HEK293 (cell line): ENCODE measurements at regions not wholly inside any gene's neighbourhood (a gene's known extent, or its start where the extent isn't known, plus 50 kb on each side); places are given as distances from the start of the nearest gene placed in this dataset.

Experiments
- OVOL3 ChIP-seq: fragments of 450-650 bp; formaldehyde crosslinking; IDR thresholded peaks from 2 replicates; pipeline ENCODE4 v1.5.1; 2016; ENCODE audit warnings: missing biosample characterization, missing genetic modification characterization
- SCRT2 ChIP-seq: fragments of 450-650 bp; formaldehyde crosslinking; IDR thresholded peaks from 2 replicates; pipeline ENCODE4 v1.5.1; 2016; ENCODE audit warnings: missing biosample characterization, missing genetic modification characterization
- TRIM28 ChIP-seq: IDR thresholded peaks from 2 replicates; pipeline ENCODE4 v1.6.1; 2011; ENCODE audit warnings: low read length, control low read depth, borderline replicate concordance
- ZNF785 ChIP-seq: fragments of 450-650 bp; formaldehyde crosslinking; IDR thresholded peaks from 2 replicates; pipeline ENCODE4 v1.5.1; 2016; ENCODE audit warnings: missing biosample characterization, missing genetic modification characterization
- TF ChIP-seq, protein P1 (sequence below): fragments of 450-650 bp; formaldehyde crosslinking; IDR thresholded peaks from 2 replicates; pipeline ENCODE4 v1.5.1; 2016; ENCODE audit warnings: missing biosample characterization, missing genetic modification characterization

GRCh38 chr20:1801929-1802306 lies 93.3 kb upstream of the SIRPA start:
- TF ChIP-seq SCRT2 (no peak), ZNF785 (no peak), TRIM28 (no peak), OVOL3 (tag by site-specific recombination) (no peak)
- TF ChIP-seq, protein P1, sequence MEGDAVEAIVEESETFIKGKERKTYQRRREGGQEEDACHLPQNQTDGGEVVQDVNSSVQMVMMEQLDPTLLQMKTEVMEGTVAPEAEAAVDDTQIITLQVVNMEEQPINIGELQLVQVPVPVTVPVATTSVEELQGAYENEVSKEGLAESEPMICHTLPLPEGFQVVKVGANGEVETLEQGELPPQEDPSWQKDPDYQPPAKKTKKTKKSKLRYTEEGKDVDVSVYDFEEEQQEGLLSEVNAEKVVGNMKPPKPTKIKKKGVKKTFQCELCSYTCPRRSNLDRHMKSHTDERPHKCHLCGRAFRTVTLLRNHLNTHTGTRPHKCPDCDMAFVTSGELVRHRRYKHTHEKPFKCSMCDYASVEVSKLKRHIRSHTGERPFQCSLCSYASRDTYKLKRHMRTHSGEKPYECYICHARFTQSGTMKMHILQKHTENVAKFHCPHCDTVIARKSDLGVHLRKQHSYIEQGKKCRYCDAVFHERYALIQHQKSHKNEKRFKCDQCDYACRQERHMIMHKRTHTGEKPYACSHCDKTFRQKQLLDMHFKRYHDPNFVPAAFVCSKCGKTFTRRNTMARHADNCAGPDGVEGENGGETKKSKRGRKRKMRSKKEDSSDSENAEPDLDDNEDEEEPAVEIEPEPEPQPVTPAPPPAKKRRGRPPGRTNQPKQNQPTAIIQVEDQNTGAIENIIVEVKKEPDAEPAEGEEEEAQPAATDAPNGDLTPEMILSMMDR (tag by site-specific recombination) = no peak
